NCI-H2081 treated with DMSO at 0.1 percent for 48 hours (cell line): ENCODE measurements at regions not wholly inside any gene's neighbourhood (a gene's known extent, or its start where the extent isn't known, plus 50 kb on each side); places are given as distances from the start of the nearest gene placed in this dataset.
"Not testable (repeated sequence)": the region's sequence is repeated elsewhere in the genome, so short reads cannot be mapped to it uniquely, and the experiment has no call there.

Source experiments
- DNase-seq: peaks from one replicate; lab custom pipeline; 2025; lab: John Stamatoyannopoulos, UW

GRCh38 chr18:6525604-6526003 is 110.9 kb upstream of the L3MBTL4 start:
- DNase-seq = no peak

GRCh38 chr18:6537475-6537874 is 122.8 kb upstream of the L3MBTL4 start:
- DNase-seq = no peak

- not testable (repeated sequence) for DNase-seq
These were observed 126.5 kb upstream of the L3MBTL4 start for GRCh38 chr18:6541131-6541679.

- DNase-seq = no peak
These were observed 127.6 kb upstream of the L3MBTL4 start for GRCh38 chr18:6542296-6542695.

- peak; percentile 27 for DNase-seq
These were observed 128.7 kb upstream of the L3MBTL4 start for GRCh38 chr18:6543330-6543908.

- no peak for DNase-seq
These were observed 131.5 kb upstream of the L3MBTL4 start for GRCh38 chr18:6546229-6546628.

GRCh38 chr18:6547476-6547875 is 132.8 kb upstream of the L3MBTL4 start:
- no peak for DNase-seq

- no peak for DNase-seq
These were observed 138.7 kb upstream of the L3MBTL4 start for GRCh38 chr18:6553234-6553900.

GRCh38 chr18:6557057-6557769 is 142.5 kb upstream of the L3MBTL4 start:
- DNase-seq = no peak

- DNase-seq = no peak
These were observed 143.1 kb upstream of the L3MBTL4 start for GRCh38 chr18:6557770-6558248.

- DNase-seq = no peak
These were observed 143.9 kb upstream of the L3MBTL4 start for GRCh38 chr18:6558446-6559156.

- no peak for DNase-seq
These were observed 144.6 kb upstream of the L3MBTL4 start for GRCh38 chr18:6559296-6559695.

GRCh38 chr18:6561016-6561415 is 146.3 kb upstream of the L3MBTL4 start:
- no peak for DNase-seq

- no peak for DNase-seq
These were observed 146.7 kb upstream of the L3MBTL4 start for GRCh38 chr18:6561420-6561861.

- no peak for DNase-seq
These were observed 147.2 kb upstream of the L3MBTL4 start for GRCh38 chr18:6561862-6562291.

GRCh38 chr18:6563896-6564295 is 149.2 kb upstream of the L3MBTL4 start:
- no peak for DNase-seq

GRCh38 chr18:6564950-6565814 is 150.5 kb upstream of the L3MBTL4 start:
- no peak for DNase-seq

GRCh38 chr18:6565815-6566081 is 151.0 kb upstream of the L3MBTL4 start:
- DNase-seq = no peak

GRCh38 chr18:6566338-6566911 is 151.7 kb upstream of the L3MBTL4 start:
- no peak for DNase-seq

GRCh38 chr18:6569813-6570212 is 155.1 kb upstream of the L3MBTL4 start:
- DNase-seq = no peak
